Left lung (tissue), 4 donors: ENCODE measurements at regions not wholly inside any gene's neighbourhood (a gene's known extent, or its start where the extent isn't known, plus 50 kb on each side); places are given as distances from the start of the nearest gene placed in this dataset.

Source experiments
- ATAC-seq: fragments of 200-7000 bp; cut with Tn5 transposase; one replicate; pipeline ENCODE4 v1.9.1; 2020; ENCODE audit warnings: moderate library complexity
- DNase-seq, 4 donors: peaks; one replicate each; pipeline ENCODE4 v3.0.0-alpha.2; 2013 to 2020
- H3K27ac ChIP-seq, 2 donors: fragments of 200-600 bp; sonication (generic) in 1 of 2; one replicate each; pipeline versions ENCODE4 v1.5.0 to v1.8.0; 2020 to 2021
- H3K27me3 ChIP-seq, 2 donors: fragments of 200-600 bp; sonication (generic) in 1 of 2; one replicate each; pipeline versions ENCODE4 v1.5.0 to v1.8.0; 2020 to 2021
- H3K36me3 ChIP-seq, 2 donors: fragments of 200-600 bp; sonication (generic) in 1 of 2; one replicate each; pipeline versions ENCODE4 v1.5.0 to v1.8.0; 2020 to 2021
- H3K4me1 ChIP-seq, 2 donors: fragments of 200-600 bp; one replicate each; pipeline ENCODE4 v1.8.0; 2021
- H3K4me3 ChIP-seq, 2 donors: fragments of 200-600 bp; sonication (generic) in 1 of 2; one replicate each; pipeline versions ENCODE4 v1.5.0 to v1.8.0; 2020 to 2021; ENCODE audit warnings: mild to moderate bottlenecking in 1 of 2
- H3K9me3 ChIP-seq, 2 donors: fragments of 200-600 bp; sonication (generic) in 1 of 2; one replicate each; pipeline versions ENCODE4 v1.5.0 to v1.8.0; 2020 to 2021
- CTCF ChIP-seq, 2 donors: fragments of 200-600 bp; sonication (generic) in 1 of 2; IDR thresholded peaks; one replicate each; pipeline versions ENCODE4 v1.5.0 to v1.8.0; 2021; ENCODE audit warnings: antibody characterized with exemption in 2 of 2
- intact Hi-C, 2 donors: fragments of 100-400 bp; cut with DNase I; formaldehyde crosslinking; loops; one replicate each; pipeline versions ENCODE4 v1.11.2 to v1.14.2; 2022
- donor health status: DM: no; HTN: yes; CAD: no.
- donor health status: DM: no; HTN: no; CAD: no.

- Histone ChIP-seq H3K4me3 (no peak overlapping the region), H3K4me1 (no peaks in the 10 kb centered on the region), H3K27ac (no peak overlapping the region), H3K36me3 (no peaks in the 10 kb centered on the region), H3K27me3 (no peaks in the 10 kb centered on the region), H3K9me3 (peaks cover 0 to 4% of the 10 kb centered on the region in 2 donors)
- ATAC-seq (no peak), DNase-seq (no peak)
- intact Hi-C loops: no loop called here
- TF ChIP-seq CTCF (IDR thresholded peaks at IDR 0.05): no peak
These were observed 183.6 kb upstream of the STT3B start for GRCh38 chr3:31349001-31349748.

GRCh38 chr3:31350307-31350706 is 182.4 kb upstream of the STT3B start:
- ATAC-seq (no peak), DNase-seq (no peak)
- intact Hi-C loops: no loop called here
- H3K4me3 ChIP-seq: no peak overlapping the region
- no peaks in the 10 kb centered on the region for H3K36me3 ChIP-seq
- H3K4me1 ChIP-seq: no peaks in the 10 kb centered on the region
- H3K27ac ChIP-seq: no peak overlapping the region
- no peaks in the 10 kb centered on the region for H3K9me3 ChIP-seq
- no peaks in the 10 kb centered on the region for H3K27me3 ChIP-seq
- TF ChIP-seq CTCF (IDR thresholded peaks at IDR 0.05): no peak

- intact Hi-C loops: no loop called here
- no peak overlapping the region for H3K27ac ChIP-seq
- ATAC-seq (no peak), DNase-seq (no peak)
- H3K4me1 ChIP-seq: no peaks in the 10 kb centered on the region
- H3K9me3 ChIP-seq: no peaks in the 10 kb centered on the region
- TF ChIP-seq CTCF (IDR thresholded peaks at IDR 0.05): no peak
- H3K36me3 ChIP-seq: no peaks in the 10 kb centered on the region
- H3K27me3 ChIP-seq: no peaks in the 10 kb centered on the region
- no peak overlapping the region for H3K4me3 ChIP-seq
These were observed 180.4 kb upstream of the STT3B start for GRCh38 chr3:31352331-31352730.

GRCh38 chr3:31353166-31353565 is 179.6 kb upstream of the STT3B start:
- intact Hi-C loops: no loop called here
- H3K4me3 ChIP-seq: no peak overlapping the region
- H3K36me3 ChIP-seq: no peaks in the 10 kb centered on the region
- no peaks in the 10 kb centered on the region for H3K4me1 ChIP-seq
- no peak for DNase-seq
- no peaks in the 10 kb centered on the region for H3K27me3 ChIP-seq
- no peak overlapping the region for H3K27ac ChIP-seq
- no peak for ATAC-seq
- TF ChIP-seq CTCF (IDR thresholded peaks at IDR 0.05): no peak
- H3K9me3 ChIP-seq: no peaks in the 10 kb centered on the region

- Histone ChIP-seq H3K4me1 (no peaks in the 10 kb centered on the region), H3K27ac (no peak overlapping the region), H3K4me3 (no peak overlapping the region), H3K27me3 (no peaks in the 10 kb centered on the region), H3K9me3 (no peaks in the 10 kb centered on the region), H3K36me3 (no peaks in the 10 kb centered on the region)
- no peak for ATAC-seq
- no peak for TF ChIP-seq CTCF (IDR thresholded peaks at IDR 0.05)
- DNase-seq: no peak
- intact Hi-C loops: no loop called here
These were observed 178.4 kb upstream of the STT3B start for GRCh38 chr3:31354373-31354772.
